ENCODE measurements at regions not wholly inside any gene's neighbourhood (a gene's known extent, or its start where the extent isn't known, plus 50 kb on each side); places are given as distances from the start of the nearest gene placed in this dataset.

GRCh38 chr14:23805761-23806160 lies 147.8 kb upstream of the DHRS4 start:
- no peak for TF ChIP-seq CTCF (IDR thresholded peaks at IDR 0.05; ENCODE audit: insufficient read depth, low read length)
- no peak overlapping the region for H3K4me3 ChIP-seq (ENCODE audit: low read depth, low read length)
- DNase-seq (ENCODE audit: low read depth), result no peak

GRCh38 chr14:23814527-23815256 lies 138.9 kb upstream of the DHRS4 start:
- H3K4me3 ChIP-seq (ENCODE audit: low read depth, low read length), result no peak overlapping the region
- DNase-seq (ENCODE audit: low read depth), result no peak
- no peak for TF ChIP-seq CTCF (IDR thresholded peaks at IDR 0.05; ENCODE audit: insufficient read depth, low read length)

- DNase-seq (ENCODE audit: low read depth), result no peak
- no peak for TF ChIP-seq CTCF (IDR thresholded peaks at IDR 0.05; ENCODE audit: insufficient read depth, low read length)
- H3K4me3 ChIP-seq (ENCODE audit: low read depth, low read length), result no peak overlapping the region
Observed at GRCh38 chr14:23816371-23816770, 137.2 kb upstream of the DHRS4 start.

GRCh38 chr14:23817164-23817767 lies 136.3 kb upstream of the DHRS4 start:
- TF ChIP-seq CTCF (IDR thresholded peaks at IDR 0.05; ENCODE audit: insufficient read depth, low read length), result no peak
- no peak for DNase-seq (ENCODE audit: low read depth)
- no peak overlapping the region for H3K4me3 ChIP-seq (ENCODE audit: low read depth, low read length)

GRCh38 chr14:23827100-23827892 lies 126.3 kb upstream of the DHRS4 start:
- DNase-seq (ENCODE audit: low read depth), result no peak
- TF ChIP-seq CTCF (IDR thresholded peaks at IDR 0.05; ENCODE audit: insufficient read depth, low read length), result no peak
- H3K4me3 ChIP-seq (ENCODE audit: low read depth, low read length), result no peak overlapping the region

- H3K4me3 ChIP-seq (ENCODE audit: low read depth, low read length), result no peak overlapping the region
- TF ChIP-seq CTCF (IDR thresholded peaks at IDR 0.05; ENCODE audit: insufficient read depth, low read length), result no peak
- no peak for DNase-seq (ENCODE audit: low read depth)
Observed at GRCh38 chr14:23828001-23828400, 125.6 kb upstream of the DHRS4 start.

All from fibroblast of the aortic adventitia (primary cell).